ENCODE measurements at regions not wholly inside any gene's neighbourhood (a gene's known extent, or its start where the extent isn't known, plus 50 kb on each side); places are given as distances from the start of the nearest gene placed in this dataset.

DNA sequence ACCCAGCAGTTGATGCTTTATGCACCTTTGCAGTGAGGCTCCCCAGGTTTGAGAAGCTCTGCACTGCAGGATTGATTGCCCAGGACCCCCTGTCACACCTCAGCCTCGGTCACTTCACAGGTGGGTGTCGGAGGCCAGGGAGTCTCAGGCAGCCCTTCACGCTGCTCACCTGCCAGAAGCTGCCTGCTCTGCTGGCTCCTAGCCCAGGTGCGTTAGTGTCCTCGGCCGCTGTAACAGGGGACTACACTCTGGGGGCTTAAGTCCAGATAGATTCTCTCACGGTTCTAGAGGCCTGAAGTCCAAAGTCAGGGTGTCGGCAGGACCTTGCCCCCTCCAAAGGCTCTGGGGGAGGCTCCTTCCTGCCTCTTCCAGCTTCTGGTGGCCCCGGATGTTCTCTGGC, 79.9 kb downstream of the CPZ start:
- TF ChIP-seq, protein P1, sequence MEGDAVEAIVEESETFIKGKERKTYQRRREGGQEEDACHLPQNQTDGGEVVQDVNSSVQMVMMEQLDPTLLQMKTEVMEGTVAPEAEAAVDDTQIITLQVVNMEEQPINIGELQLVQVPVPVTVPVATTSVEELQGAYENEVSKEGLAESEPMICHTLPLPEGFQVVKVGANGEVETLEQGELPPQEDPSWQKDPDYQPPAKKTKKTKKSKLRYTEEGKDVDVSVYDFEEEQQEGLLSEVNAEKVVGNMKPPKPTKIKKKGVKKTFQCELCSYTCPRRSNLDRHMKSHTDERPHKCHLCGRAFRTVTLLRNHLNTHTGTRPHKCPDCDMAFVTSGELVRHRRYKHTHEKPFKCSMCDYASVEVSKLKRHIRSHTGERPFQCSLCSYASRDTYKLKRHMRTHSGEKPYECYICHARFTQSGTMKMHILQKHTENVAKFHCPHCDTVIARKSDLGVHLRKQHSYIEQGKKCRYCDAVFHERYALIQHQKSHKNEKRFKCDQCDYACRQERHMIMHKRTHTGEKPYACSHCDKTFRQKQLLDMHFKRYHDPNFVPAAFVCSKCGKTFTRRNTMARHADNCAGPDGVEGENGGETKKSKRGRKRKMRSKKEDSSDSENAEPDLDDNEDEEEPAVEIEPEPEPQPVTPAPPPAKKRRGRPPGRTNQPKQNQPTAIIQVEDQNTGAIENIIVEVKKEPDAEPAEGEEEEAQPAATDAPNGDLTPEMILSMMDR (IDR thresholded peaks at IDR 0.05), result no peak
- no peak for TF ChIP-seq POLR2A (IDR thresholded peaks at IDR 0.05)
